ENCODE measurements at regions not wholly inside any gene's neighbourhood (a gene's known extent, or its start where the extent isn't known, plus 50 kb on each side); places are given as distances from the start of the nearest gene placed in this dataset.

DNA sequence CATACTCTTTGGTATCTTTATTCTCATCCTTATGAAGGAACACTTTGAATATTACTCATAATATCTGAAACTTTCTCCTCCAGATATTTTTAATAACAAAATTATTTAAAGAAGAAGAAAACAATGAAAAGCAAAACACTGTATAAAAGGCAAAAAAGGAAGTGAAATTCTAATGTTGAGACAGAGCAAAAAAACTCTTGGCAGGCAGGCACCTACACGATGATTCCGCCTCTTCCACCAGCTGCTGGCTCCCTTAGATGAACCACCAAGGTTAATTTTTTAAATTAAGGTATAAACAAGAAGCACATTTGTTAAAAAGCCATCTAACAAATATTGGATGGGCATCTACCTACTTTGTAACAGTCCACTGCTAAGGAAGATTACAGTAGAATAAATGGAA, 434.7 kb downstream of the EPHA4 start:
- peak; percentile 50 to 51 for ATAC-seq (ENCODE audit: low read depth in 2 of 2)
- peak overlapping the region in 1 of 8 donors; percentile 50 for H3K4me3 Mint-ChIP-seq

DNA sequence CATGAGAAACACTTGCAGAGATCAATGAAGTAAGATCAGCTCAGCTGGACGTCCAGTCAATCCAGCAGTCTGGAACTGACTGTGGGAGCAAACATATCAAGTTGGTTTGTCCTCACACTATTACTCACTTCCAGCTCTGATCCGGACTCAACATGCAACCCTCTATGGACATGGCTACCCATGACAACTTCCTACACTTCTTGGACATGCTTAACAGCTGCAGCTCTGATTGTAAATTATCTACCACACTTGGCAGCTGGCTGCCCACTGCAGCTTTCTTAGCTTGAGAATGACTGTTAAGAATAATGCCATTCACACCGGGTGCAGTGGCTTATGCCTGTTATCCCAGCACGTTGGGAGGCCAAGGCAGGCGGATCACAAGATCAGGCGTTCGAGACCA, 429.8 kb downstream of the EPHA4 start:
- Mint-ChIP-seq H3K36me3 (no peaks in the 10 kb centered on the region), H3K9me3 (peaks cover 0 to 3% (median 0%) of the 10 kb centered on the region in 7 donors), H3K27me3 (no peaks in the 10 kb centered on the region), H3K4me1 (peaks cover 0 to 7% (median 5%) of the 10 kb centered on the region in 3 donors), H3K27ac (no peak overlapping the region), H3K4me3 (no peak overlapping the region)
- ATAC-seq (ENCODE audit: low read depth in 2 of 2), result no peak
- DNase-seq, result no peak

More for the DNA sequence above, 434.7 kb downstream of the EPHA4 start:
- Mint-ChIP-seq H3K9me3 (no peaks in the 10 kb centered on the region), H3K36me3 (no peaks in the 10 kb centered on the region), H3K27ac (peak overlapping the region in 1 of 6 donors; percentile 39), H3K27me3 (no peaks in the 10 kb centered on the region), H3K4me1 (peaks cover 0 to 15% (median 10%) of the 10 kb centered on the region in 3 donors)
- no peak for DNase-seq

DNA sequence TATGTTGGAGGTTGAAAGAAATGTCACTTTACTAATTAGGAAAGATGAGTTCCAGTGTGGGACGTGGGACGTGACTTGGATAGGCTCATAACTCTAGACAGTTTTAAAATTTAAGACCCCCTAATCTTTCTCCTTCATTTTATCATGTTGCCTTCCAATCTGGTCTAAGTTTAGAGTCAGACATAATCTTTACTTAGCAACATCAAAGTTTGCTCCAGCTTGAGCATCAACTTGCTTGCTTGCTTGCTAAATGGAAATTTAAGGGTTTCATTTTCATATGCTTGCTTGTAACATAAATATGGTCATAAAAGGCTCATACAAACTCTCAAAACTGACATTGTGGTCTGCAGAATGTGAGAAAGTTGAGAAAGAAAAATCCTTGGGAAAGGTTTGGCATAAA, 428.9 kb downstream of the EPHA4 start:
- H3K4me1 Mint-ChIP-seq, result no peaks in the 10 kb centered on the region
- H3K9me3 Mint-ChIP-seq, result peaks cover 0 to 3% (median 0%) of the 10 kb centered on the region in 7 donors
- ATAC-seq (ENCODE audit: low read depth in 2 of 2), result no peak
- DNase-seq, result no peak
- H3K27ac Mint-ChIP-seq, result no peak overlapping the region
- no peaks in the 10 kb centered on the region for H3K27me3 Mint-ChIP-seq
- no peak overlapping the region for H3K4me3 Mint-ChIP-seq
- H3K36me3 Mint-ChIP-seq, result no peaks in the 10 kb centered on the region

- Mint-ChIP-seq H3K36me3 (no peaks in the 10 kb centered on the region), H3K9me3 (peaks cover 0 to 3% (median 0%) of the 10 kb centered on the region in 7 donors), H3K27me3 (peaks cover 0 to 5% (median 0%) of the 10 kb centered on the region in 3 donors), H3K4me3 (no peak overlapping the region), H3K4me1 (no peaks in the 10 kb centered on the region), H3K27ac (no peak overlapping the region)
- ATAC-seq (ENCODE audit: low read depth in 2 of 2) (no peak), DNase-seq (no peak)
Observed at GRCh38 chr2:221144909-221145308, 427.2 kb downstream of the EPHA4 start.

DNA sequence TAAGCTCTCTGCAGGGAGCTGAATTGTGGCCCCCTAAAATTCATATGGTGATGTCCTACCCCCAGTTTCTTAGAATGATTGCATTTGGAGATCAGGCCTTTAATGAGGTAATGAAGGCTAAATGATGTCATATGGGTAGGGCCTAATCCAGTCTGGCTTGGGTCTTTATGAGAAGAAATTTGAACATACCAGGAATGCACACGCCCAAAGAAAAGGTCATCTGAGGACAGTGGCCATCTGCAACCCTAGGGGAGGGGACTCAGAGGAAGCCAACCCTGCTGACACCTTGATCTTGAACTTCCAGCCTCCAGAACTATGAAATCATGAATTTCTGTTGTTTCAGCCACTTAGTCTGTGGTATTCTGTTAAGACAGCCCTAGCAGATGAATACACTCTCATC, 426.7 kb downstream of the EPHA4 start:
- Mint-ChIP-seq H3K4me3 (no peak overlapping the region), H3K27ac (no peak overlapping the region), H3K9me3 (peaks cover 0 to 3% (median 0%) of the 10 kb centered on the region in 7 donors), H3K4me1 (no peaks in the 10 kb centered on the region), H3K27me3 (peaks cover 0 to 8% (median 2%) of the 10 kb centered on the region in 3 donors), H3K36me3 (no peaks in the 10 kb centered on the region)
- DNase-seq, result no peak
- no peak for ATAC-seq (ENCODE audit: low read depth in 2 of 2)

DNA sequence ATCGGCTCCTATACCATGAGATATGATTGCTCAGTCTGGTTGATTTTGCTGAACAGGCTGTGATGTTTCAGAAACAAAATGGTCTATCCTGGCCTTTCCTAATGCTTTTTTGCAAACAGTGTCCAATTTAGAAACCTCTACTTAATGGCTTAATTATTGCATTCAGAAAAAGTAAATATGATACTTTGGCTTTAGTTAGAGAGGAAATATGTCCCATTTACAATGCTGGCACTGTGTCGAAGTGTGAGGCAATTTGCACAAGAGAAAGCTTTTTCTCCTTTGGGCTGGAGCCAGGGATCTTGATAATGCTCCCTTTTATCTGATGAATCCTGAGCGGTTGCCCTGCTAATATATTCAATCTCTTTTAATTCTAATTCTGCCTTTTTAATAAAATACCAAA, 418.9 kb downstream of the EPHA4 start:
- Mint-ChIP-seq H3K27ac (no peak overlapping the region), H3K4me3 (no peak overlapping the region), H3K36me3 (no peaks in the 10 kb centered on the region), H3K9me3 (no peaks in the 10 kb centered on the region), H3K27me3 (peaks cover 12 to 25% (median 17%) of the 10 kb centered on the region in 3 donors), H3K4me1 (no peaks in the 10 kb centered on the region)
- DNase-seq (no peak), ATAC-seq (ENCODE audit: low read depth in 2 of 2) (no peak)

DNA sequence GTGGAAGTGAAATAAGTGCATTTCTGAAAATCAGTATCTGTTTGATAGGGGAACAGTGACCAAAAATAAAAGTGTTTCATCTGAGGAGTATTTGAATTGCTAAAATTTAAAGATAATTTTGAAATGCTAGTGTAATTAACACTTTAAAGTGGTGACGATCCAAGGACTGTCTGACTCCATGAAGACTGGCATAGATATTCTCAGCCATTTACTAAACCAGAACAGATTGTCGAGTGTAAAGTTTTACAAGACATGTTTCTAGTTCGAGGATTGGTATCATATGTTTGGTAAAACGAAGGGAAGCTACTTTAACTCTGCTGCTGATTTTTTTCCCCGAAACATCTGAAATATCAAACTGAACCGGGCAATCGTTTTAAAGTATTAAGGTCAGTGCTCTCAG, 417.9 kb downstream of the EPHA4 start:
- H3K4me1 Mint-ChIP-seq, result no peaks in the 10 kb centered on the region
- DNase-seq (no peak), ATAC-seq (ENCODE audit: low read depth in 2 of 2) (no peak)
- H3K36me3 Mint-ChIP-seq, result no peaks in the 10 kb centered on the region
- no peak overlapping the region for H3K27ac Mint-ChIP-seq
- no peaks in the 10 kb centered on the region for H3K9me3 Mint-ChIP-seq
- H3K27me3 Mint-ChIP-seq, result peaks cover 12 to 25% (median 17%) of the 10 kb centered on the region in 3 donors
- no peak overlapping the region for H3K4me3 Mint-ChIP-seq

DNA sequence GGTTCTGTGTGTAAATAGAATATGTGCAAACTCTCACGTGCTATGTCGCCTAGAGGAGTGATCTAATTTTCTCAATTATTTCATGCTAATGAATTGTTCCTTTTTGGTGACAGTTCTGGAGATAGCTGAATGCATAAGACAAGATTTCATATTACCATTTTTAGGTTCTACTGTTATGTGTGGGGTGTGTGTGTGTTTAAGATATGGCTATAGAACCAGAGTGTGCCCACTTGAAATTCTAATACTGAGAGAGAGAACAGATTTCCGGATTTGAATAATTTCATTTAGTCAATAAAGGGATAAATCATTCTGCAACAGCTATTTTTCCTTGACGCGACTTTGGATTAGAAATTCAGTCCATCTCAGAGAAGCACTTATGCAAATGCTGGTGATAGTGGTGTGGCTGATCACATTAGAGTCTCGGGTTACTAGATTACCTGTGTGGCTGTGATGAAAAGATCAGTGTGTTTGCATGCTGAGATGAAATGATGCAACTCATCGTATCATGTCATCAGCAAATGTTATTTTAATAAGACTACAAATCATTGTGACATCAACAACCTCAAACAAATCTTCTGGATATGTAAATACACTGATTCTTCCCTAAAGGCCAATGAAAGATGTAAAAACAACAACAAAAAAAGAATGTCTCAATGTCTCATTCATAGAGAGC, 415.9 kb downstream of the EPHA4 start:
- H3K27ac Mint-ChIP-seq, result no peak overlapping the region
- no peak for DNase-seq
- no peaks in the 10 kb centered on the region for H3K36me3 Mint-ChIP-seq
- H3K9me3 Mint-ChIP-seq, result peaks cover 0 to 1% (median 0%) of the 10 kb centered on the region in 7 donors
- no peak overlapping the region for H3K4me3 Mint-ChIP-seq
- H3K4me1 Mint-ChIP-seq, result no peaks in the 10 kb centered on the region
- no peak for ATAC-seq (ENCODE audit: low read depth in 2 of 2)
- peaks cover 0 to 17% (median 16%) of the 10 kb centered on the region in 3 donors for H3K27me3 Mint-ChIP-seq

DNA sequence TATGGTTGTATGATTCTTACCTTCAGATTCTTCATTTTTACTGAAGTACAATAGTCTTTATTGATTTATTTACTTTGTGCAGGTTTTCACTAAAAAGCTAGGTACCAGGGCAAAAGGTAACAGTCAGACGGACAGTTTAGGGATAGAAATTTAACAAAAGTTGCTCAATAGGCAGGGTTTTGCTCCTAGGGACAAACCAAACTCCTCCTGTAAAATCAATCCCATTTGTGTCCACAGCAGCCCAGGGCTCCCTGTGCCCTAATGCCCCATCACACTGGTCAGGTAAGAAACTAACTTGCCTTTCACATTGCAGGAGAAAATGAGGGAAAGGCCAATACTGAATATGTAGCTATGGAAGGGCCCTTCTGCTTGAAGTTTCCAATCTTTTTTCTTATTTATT, 410.9 kb downstream of the EPHA4 start:
- no peak for DNase-seq
- Mint-ChIP-seq H3K27ac (no peak overlapping the region), H3K36me3 (no peaks in the 10 kb centered on the region), H3K4me3 (no peak overlapping the region), H3K27me3 (peaks cover 12 to 27% (median 19%) of the 10 kb centered on the region in 3 donors), H3K4me1 (peaks cover 2 to 4% (median 4%) of the 10 kb centered on the region in 3 donors), H3K9me3 (peaks cover 0 to 4% (median 1%) of the 10 kb centered on the region in 7 donors)
- ATAC-seq (ENCODE audit: low read depth in 2 of 2), result no peak

DNA sequence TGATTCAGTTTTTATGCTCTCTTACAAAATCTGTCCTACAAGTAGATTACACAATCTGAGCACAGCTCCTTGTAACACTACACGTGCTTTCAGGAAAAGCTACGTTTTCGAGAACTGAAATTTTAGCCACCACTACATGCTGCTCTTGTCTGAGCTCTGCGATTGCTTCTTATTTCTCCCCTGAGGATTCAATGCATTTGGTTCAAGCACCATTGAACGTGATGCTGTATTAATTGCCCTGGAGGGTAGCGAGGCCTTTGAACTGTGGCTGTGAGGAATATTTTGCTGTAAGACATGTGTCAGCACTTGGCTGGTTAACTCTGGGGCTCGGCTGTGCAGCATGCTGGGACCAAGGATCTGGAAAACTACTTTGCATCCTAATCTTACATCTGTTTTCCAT, 405.8 kb downstream of the EPHA4 start:
- peak overlapping the region in 2 of 6 donors; percentile 56 to 73 for H3K27ac Mint-ChIP-seq
- ATAC-seq (ENCODE audit: low read depth in 2 of 2) (peak; percentile 54 to 65), DNase-seq (no peak)
- peaks cover 14 to 23% (median 19%) of the 10 kb centered on the region in 3 donors for H3K27me3 Mint-ChIP-seq
- H3K4me1 Mint-ChIP-seq, result peaks cover 5 to 9% (median 8%) of the 10 kb centered on the region in 3 donors
- peak overlapping the region in 1 of 8 donors; percentile 8 for H3K4me3 Mint-ChIP-seq
- no peaks in the 10 kb centered on the region for H3K36me3 Mint-ChIP-seq
- H3K9me3 Mint-ChIP-seq, result peaks cover 0 to 5% (median 0%) of the 10 kb centered on the region in 7 donors

GRCh38 chr2:221167561-221167960, 404.5 kb downstream of the EPHA4 start:
- no peak overlapping the region for H3K4me3 Mint-ChIP-seq
- H3K36me3 Mint-ChIP-seq, result no peaks in the 10 kb centered on the region
- peaks cover 5 to 9% (median 8%) of the 10 kb centered on the region in 3 donors for H3K4me1 Mint-ChIP-seq
- peaks cover 9 to 20% (median 14%) of the 10 kb centered on the region in 3 donors for H3K27me3 Mint-ChIP-seq
- no peak overlapping the region for H3K27ac Mint-ChIP-seq
- ATAC-seq (ENCODE audit: low read depth in 2 of 2) (no peak), DNase-seq (no peak)
- peaks cover 0 to 5% (median 0%) of the 10 kb centered on the region in 7 donors for H3K9me3 Mint-ChIP-seq

- no peak overlapping the region for H3K27ac Mint-ChIP-seq
- DNase-seq, result no peak
- H3K27me3 Mint-ChIP-seq, result peaks cover 8 to 18% (median 9%) of the 10 kb centered on the region in 3 donors
- H3K9me3 Mint-ChIP-seq, result peaks cover 0 to 5% (median 0%) of the 10 kb centered on the region in 7 donors
- H3K4me1 Mint-ChIP-seq, result peaks cover 5 to 9% (median 8%) of the 10 kb centered on the region in 3 donors
- H3K4me3 Mint-ChIP-seq, result no peak overlapping the region
- H3K36me3 Mint-ChIP-seq, result no peaks in the 10 kb centered on the region
- ATAC-seq (ENCODE audit: low read depth in 2 of 2), result no peak
Observed at GRCh38 chr2:221169724-221170123, 402.4 kb downstream of the EPHA4 start.

DNA sequence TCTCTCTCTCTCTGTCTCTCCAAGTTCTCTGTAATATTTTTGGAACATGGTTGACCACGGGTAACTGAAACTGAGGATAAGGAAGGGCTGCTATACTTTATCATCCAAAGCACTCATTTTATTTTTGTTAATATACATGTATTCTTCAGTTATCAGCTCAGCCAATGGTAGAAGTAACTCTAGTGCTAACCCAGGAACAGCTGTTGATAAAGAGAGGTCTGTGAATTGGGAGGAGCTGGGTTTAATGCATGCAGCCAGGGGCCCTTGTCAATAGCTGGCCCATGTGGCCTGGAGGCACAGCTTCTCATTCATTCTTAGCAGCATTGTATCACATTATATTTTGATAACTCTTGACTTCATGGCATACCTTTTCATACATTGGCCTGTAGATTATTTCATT, 401.6 kb downstream of the EPHA4 start:
- Mint-ChIP-seq H3K27ac (no peak overlapping the region), H3K4me1 (peaks cover 5 to 9% (median 8%) of the 10 kb centered on the region in 3 donors), H3K27me3 (peaks cover 8 to 18% (median 9%) of the 10 kb centered on the region in 3 donors), H3K36me3 (no peaks in the 10 kb centered on the region), H3K4me3 (no peak overlapping the region), H3K9me3 (peaks cover 0 to 5% (median under 1%) of the 10 kb centered on the region in 7 donors)
- ATAC-seq (ENCODE audit: low read depth in 2 of 2) (no peak), DNase-seq (no peak)

GRCh38 chr2:221176667-221177066, 395.4 kb downstream of the EPHA4 start:
- Mint-ChIP-seq H3K4me1 (no peaks in the 10 kb centered on the region), H3K4me3 (no peak overlapping the region), H3K36me3 (no peaks in the 10 kb centered on the region), H3K9me3 (peaks cover 0 to 7% (median 2%) of the 10 kb centered on the region in 7 donors), H3K27me3 (peaks cover 0 to 10% (median 9%) of the 10 kb centered on the region in 3 donors), H3K27ac (no peak overlapping the region)
- DNase-seq, result no peak
- ATAC-seq (ENCODE audit: low read depth in 2 of 2), result no peak

All from naive B cell (primary cell).